NB4 (cell line): ENCODE measurements at regions not wholly inside any gene's neighbourhood (a gene's known extent, or its start where the extent isn't known, plus 50 kb on each side); places are given as distances from the start of the nearest gene placed in this dataset.

ENCODE experiments used
- POLR2A ChIP-seq: IDR thresholded peaks from 2 replicates; pipeline ENCODE4 v1.6.1; 2011; ENCODE audit warnings: mild to moderate bottlenecking; ENCODE audit not compliant: insufficient read length; ENCODE audit errors: extremely low read depth
- TF ChIP-seq, protein P1 (sequence below): IDR thresholded peaks from one replicate; pipeline ENCODE4 v1.5.1; 2012; ENCODE audit warnings: low read depth, low read length
- TF ChIP-seq, protein P2 (sequence below): IDR thresholded peaks from 2 replicates; pipeline ENCODE4 v1.6.1; 2011; ENCODE audit warnings: low read depth, low read length

DNA sequence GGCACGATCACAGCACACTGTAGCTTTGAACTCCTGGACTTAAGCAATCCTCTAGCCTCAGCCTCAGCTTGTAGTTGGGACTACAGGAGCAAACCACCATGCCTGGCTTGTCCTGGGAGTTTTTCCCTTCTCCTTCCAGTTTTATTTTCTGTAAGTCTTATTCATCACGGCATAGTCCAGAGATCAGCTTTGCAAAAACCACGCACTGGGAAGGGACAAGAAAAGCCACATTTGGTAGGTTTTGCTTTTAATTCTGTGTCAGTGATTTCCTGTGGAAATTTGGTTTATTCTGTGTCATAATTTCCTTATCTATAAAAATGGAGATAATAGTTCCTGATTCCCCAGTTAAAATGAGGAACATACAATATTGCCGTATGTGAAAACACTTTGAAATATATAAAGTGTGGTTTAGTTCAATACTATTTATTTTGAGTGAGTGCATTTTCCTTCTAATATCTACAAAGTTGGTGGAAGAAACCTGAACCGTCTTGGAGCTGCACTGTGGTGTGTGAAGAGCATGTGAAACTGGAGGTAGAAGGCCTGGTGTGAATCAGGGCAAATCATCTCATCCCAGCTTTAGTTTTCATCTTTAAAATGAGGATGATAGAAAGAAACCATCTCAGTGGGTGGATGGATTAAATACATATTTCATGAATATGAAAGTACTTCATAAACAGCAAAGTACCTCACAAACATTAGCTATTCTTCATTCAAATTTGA is 92.8 kb upstream of the ELL2 start:
- TF ChIP-seq, protein P1, sequence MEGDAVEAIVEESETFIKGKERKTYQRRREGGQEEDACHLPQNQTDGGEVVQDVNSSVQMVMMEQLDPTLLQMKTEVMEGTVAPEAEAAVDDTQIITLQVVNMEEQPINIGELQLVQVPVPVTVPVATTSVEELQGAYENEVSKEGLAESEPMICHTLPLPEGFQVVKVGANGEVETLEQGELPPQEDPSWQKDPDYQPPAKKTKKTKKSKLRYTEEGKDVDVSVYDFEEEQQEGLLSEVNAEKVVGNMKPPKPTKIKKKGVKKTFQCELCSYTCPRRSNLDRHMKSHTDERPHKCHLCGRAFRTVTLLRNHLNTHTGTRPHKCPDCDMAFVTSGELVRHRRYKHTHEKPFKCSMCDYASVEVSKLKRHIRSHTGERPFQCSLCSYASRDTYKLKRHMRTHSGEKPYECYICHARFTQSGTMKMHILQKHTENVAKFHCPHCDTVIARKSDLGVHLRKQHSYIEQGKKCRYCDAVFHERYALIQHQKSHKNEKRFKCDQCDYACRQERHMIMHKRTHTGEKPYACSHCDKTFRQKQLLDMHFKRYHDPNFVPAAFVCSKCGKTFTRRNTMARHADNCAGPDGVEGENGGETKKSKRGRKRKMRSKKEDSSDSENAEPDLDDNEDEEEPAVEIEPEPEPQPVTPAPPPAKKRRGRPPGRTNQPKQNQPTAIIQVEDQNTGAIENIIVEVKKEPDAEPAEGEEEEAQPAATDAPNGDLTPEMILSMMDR, result no peak
- no peak for TF ChIP-seq POLR2A
- TF ChIP-seq, protein P2, sequence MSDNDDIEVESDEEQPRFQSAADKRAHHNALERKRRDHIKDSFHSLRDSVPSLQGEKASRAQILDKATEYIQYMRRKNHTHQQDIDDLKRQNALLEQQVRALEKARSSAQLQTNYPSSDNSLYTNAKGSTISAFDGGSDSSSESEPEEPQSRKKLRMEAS, result no peak
